WTC11 (cell line): ENCODE measurements at regions not wholly inside any gene's neighbourhood (a gene's known extent, or its start where the extent isn't known, plus 50 kb on each side); places are given as distances from the start of the nearest gene placed in this dataset.
A peak's percentile ranks its signal among the peaks of the same experiment; 100 is the strongest.

Experiments
- ATAC-seq: fragments of 200-7000 bp; cut with Tn5 transposase; 2 replicates; pipeline ENCODE4 v1.10.0; 2021; ENCODE audit warnings: mild to moderate bottlenecking, moderate library complexity
- CTCF ChIA-PET: fragments of 300-600 bp; sonication (Branson Sonifier 250); formaldehyde crosslinking; loops from one replicate; lab custom pipeline; 2021; ENCODE audit warnings: antibody characterized with exemption; lab: Charles Lee
- POLR2A ChIA-PET: fragments of 350-600 bp; sonication (Branson Sonifier 250); formaldehyde crosslinking; loops from one replicate; lab custom pipeline; 2021; ENCODE audit warnings: antibody characterized with exemption; lab: Charles Lee
- DNase-seq: peaks from one replicate; pipeline ENCODE4 v3.0.0; 2021; ENCODE audit warnings: low spot score
- H3K27ac Mint-ChIP-seq: 2 replicates; pipeline ENCODE4 v1.8.0; 2021; ENCODE audit warnings: mixed read lengths
- H3K27me3 Mint-ChIP-seq: 2 replicates; pipeline ENCODE4 v1.8.0; 2021; ENCODE audit warnings: low read depth, mild to moderate bottlenecking, moderate library complexity, mixed read lengths
- H3K36me3 Mint-ChIP-seq: 2 replicates; pipeline ENCODE4 v1.8.0; 2021; ENCODE audit warnings: mixed read lengths
- H3K4me1 Mint-ChIP-seq: 2 replicates; pipeline ENCODE4 v1.8.0; 2022; ENCODE audit warnings: mixed read lengths
- H3K4me3 Mint-ChIP-seq: 2 replicates; pipeline ENCODE4 v1.8.0; 2021; ENCODE audit warnings: mild to moderate bottlenecking, moderate library complexity, mixed read lengths
- H3K9me3 Mint-ChIP-seq: 2 replicates; pipeline ENCODE4 v1.8.0; 2021; ENCODE audit warnings: mixed read lengths
- ATF6 ChIP-seq: sonication (generic); formaldehyde crosslinking; IDR thresholded peaks from 2 replicates; pipeline ENCODE4 v1.8.1; 2023; ENCODE audit warnings: mild to moderate bottlenecking, missing genetic modification reagents
- E2F1 ChIP-seq: sonication (generic); formaldehyde crosslinking; IDR thresholded peaks from 2 replicates; pipeline ENCODE4 v1.8.0; 2022; ENCODE audit warnings: mild to moderate bottlenecking, missing genetic modification reagents
- ERG ChIP-seq: fragments of 250-450 bp; sonication (Bioruptor Pico); IDR thresholded peaks from 2 replicates; pipeline ENCODE4 v1.8.0; 2021; ENCODE audit warnings: mild to moderate bottlenecking
- ETV6 ChIP-seq: sonication (generic); formaldehyde crosslinking; IDR thresholded peaks from 2 replicates; pipeline ENCODE4 v1.8.1; 2022; ENCODE audit warnings: mild to moderate bottlenecking, missing genetic modification reagents
- GABPB1 ChIP-seq: sonication (generic); formaldehyde crosslinking; IDR thresholded peaks from 2 replicates; pipeline ENCODE4 v1.8.1; 2023; ENCODE audit warnings: mild to moderate bottlenecking, missing genetic modification reagents
- HMGA2 ChIP-seq: fragments of 250-450 bp; sonication (Bioruptor Pico); IDR thresholded peaks from 2 replicates; pipeline ENCODE4 v1.4.0; 2021; ENCODE audit warnings: mild to moderate bottlenecking, moderate library complexity
- JUN ChIP-seq: sonication (generic); formaldehyde crosslinking; IDR thresholded peaks from 2 replicates; pipeline ENCODE4 v1.8.0; 2023; ENCODE audit warnings: mild to moderate bottlenecking, missing genetic modification reagents
- KAT7 ChIP-seq: sonication (generic); formaldehyde crosslinking; IDR thresholded peaks from 2 replicates; pipeline ENCODE4 v1.8.1; 2023; ENCODE audit warnings: missing genetic modification reagents, mild to moderate bottlenecking, borderline replicate concordance
- MYBL2 ChIP-seq: sonication (generic); formaldehyde crosslinking; IDR thresholded peaks from 2 replicates; pipeline ENCODE4 v1.8.1; 2023; ENCODE audit warnings: mild to moderate bottlenecking, moderate library complexity, missing genetic modification reagents
- NR3C1 ChIP-seq: sonication (generic); formaldehyde crosslinking; conservative IDR thresholded peaks from 2 replicates; pipeline ENCODE4 v1.8.1; 2023; ENCODE audit warnings: low read depth, mild to moderate bottlenecking, missing genetic modification reagents
- OVOL2 ChIP-seq: fragments of 250-450 bp; sonication (Bioruptor Pico); IDR thresholded peaks from 2 replicates; pipeline ENCODE4 v1.9.0; 2021; ENCODE audit warnings: mild to moderate bottlenecking, borderline replicate concordance
- PRDM15 ChIP-seq: sonication (generic); formaldehyde crosslinking; IDR thresholded peaks from 2 replicates; pipeline ENCODE4 v1.8.0; 2022; ENCODE audit warnings: missing genetic modification reagents
- RELA ChIP-seq: sonication (generic); formaldehyde crosslinking; IDR thresholded peaks from 2 replicates; pipeline ENCODE4 v1.8.1; 2022; ENCODE audit warnings: missing genetic modification reagents, mild to moderate bottlenecking, borderline replicate concordance
- SOX15 ChIP-seq: fragments of 250-450 bp; sonication (Bioruptor Pico); IDR thresholded peaks from 2 replicates; pipeline ENCODE4 v1.9.0; 2021; ENCODE audit warnings: mild to moderate bottlenecking
- TCF7 ChIP-seq: sonication (generic); formaldehyde crosslinking; IDR thresholded peaks from 2 replicates; pipeline ENCODE4 v1.8.0; 2022; ENCODE audit warnings: mild to moderate bottlenecking, low read depth, missing genetic modification reagents, moderate library complexity
- ZBTB21 ChIP-seq: sonication (generic); formaldehyde crosslinking; IDR thresholded peaks from 2 replicates; pipeline ENCODE4 v1.8.1; 2023; ENCODE audit warnings: mild to moderate bottlenecking, missing genetic modification reagents, borderline replicate concordance
- ZNF317 ChIP-seq: sonication (generic); formaldehyde crosslinking; IDR thresholded peaks from 2 replicates; pipeline ENCODE4 v1.8.1; 2023; ENCODE audit warnings: low read depth, mild to moderate bottlenecking, moderate library complexity, missing genetic modification reagents, borderline replicate concordance
- ZNF423 ChIP-seq: fragments of 250-450 bp; sonication (Bioruptor Pico); IDR thresholded peaks from 2 replicates; pipeline ENCODE4 v2.1.2; 2022; ENCODE audit warnings: mild to moderate bottlenecking, moderate library complexity

- ATAC-seq = peak; percentile 68
- DNase-seq = peak; percentile 53
- Mint-ChIP-seq H3K27me3 (no peaks in the 10 kb centered on the region; the same call in none of the 2 replicates), H3K4me1 (peaks cover 32% of the 10 kb centered on the region), H3K4me3 (no peak overlapping the region), H3K9me3 (peaks cover 6% of the 10 kb centered on the region), H3K36me3 (peaks cover 6% of the 10 kb centered on the region), H3K27ac (no peak overlapping the region)
- ChIA-PET CTCF (no interaction called here), POLR2A (no interaction called here)
- TF ChIP-seq KAT7 (CRISPR knock-in tag) (no peak), RELA (CRISPR knock-in tag) (no peak), ZNF423 (CRISPR knock-in tag) (peak; percentile 91)
Observed at GRCh38 chr21:35603494-35603893, 456.8 kb downstream of the SETD4 start.

GRCh38 chr21:35602811-35603362 lies 457.4 kb downstream of the SETD4 start:
- Mint-ChIP-seq H3K9me3 (peaks cover 6% of the 10 kb centered on the region), H3K36me3 (peaks cover 6% of the 10 kb centered on the region), H3K4me3 (no peak overlapping the region), H3K27me3 (no peaks in the 10 kb centered on the region; the same call in none of the 2 replicates), H3K27ac (no peak overlapping the region), H3K4me1 (peaks cover 34% of the 10 kb centered on the region)
- TF ChIP-seq TCF7 (CRISPR knock-in tag) (no peak), NR3C1 (CRISPR knock-in tag) (no peak), PRDM15 (no peak), GABPB1 (CRISPR knock-in tag) (no peak), ETV6 (CRISPR knock-in tag) (no peak), HMGA2 (no peak), OVOL2 (CRISPR knock-in tag) (no peak), MYBL2 (CRISPR knock-in tag) (no peak), SOX15 (CRISPR knock-in tag) (no peak), KAT7 (CRISPR knock-in tag) (no peak), JUN (CRISPR knock-in tag) (no peak), ATF6 (no peak), ERG (no peak), ZBTB21 (CRISPR knock-in tag) (no peak), E2F1 (CRISPR knock-in tag) (no peak), ZNF317 (CRISPR knock-in tag) (no peak)
- ChIA-PET CTCF (no interaction called here), POLR2A (no interaction called here)
- DNase-seq (no peak), ATAC-seq (peak; percentile 75)
